ENCODE measurements at regions not wholly inside any gene's neighbourhood (a gene's known extent, or its start where the extent isn't known, plus 50 kb on each side); places are given as distances from the start of the nearest gene placed in this dataset.

- Histone ChIP-seq H3K36me3 (ENCODE audit: control insufficient read depth, insufficient read depth, low read length) (no peaks in the 10 kb centered on the region), H3K27ac (ENCODE audit: low read depth, low read length) (no peak overlapping the region), H3K9me3 (ENCODE audit: control insufficient read depth, insufficient read depth, low read length) (no peaks in the 10 kb centered on the region), H3K4me1 (ENCODE audit: control insufficient read depth, insufficient read depth, low read length) (peaks cover 6% of the 10 kb centered on the region), H3K4me3 (ENCODE audit: low read depth, low read length) (no peak overlapping the region), H3K27me3 (ENCODE audit: control insufficient read depth, insufficient read depth, low read length) (no peaks in the 10 kb centered on the region)
- WGBS (ENCODE audit: insufficient coverage), result 91% methylated on average over 1 of the region's 2 CpGs
- no peak for DNase-seq (ENCODE audit: low read depth in 4 of 6, low spot score in 6 of 6)
Measured at GRCh38 chr17:33814852-33815251, 440.2 kb upstream of the CCL2 start.

GRCh38 chr17:33816036-33816435 is 439.0 kb upstream of the CCL2 start:
- Histone ChIP-seq H3K4me1 (ENCODE audit: control insufficient read depth, insufficient read depth, low read length) (peaks cover 6% of the 10 kb centered on the region), H3K27me3 (ENCODE audit: control insufficient read depth, insufficient read depth, low read length) (no peaks in the 10 kb centered on the region), H3K9me3 (ENCODE audit: control insufficient read depth, insufficient read depth, low read length) (no peaks in the 10 kb centered on the region), H3K36me3 (ENCODE audit: control insufficient read depth, insufficient read depth, low read length) (no peaks in the 10 kb centered on the region), H3K4me3 (ENCODE audit: low read depth, low read length) (no peak overlapping the region), H3K27ac (ENCODE audit: low read depth, low read length) (no peak overlapping the region)
- DNase-seq (ENCODE audit: low read depth in 4 of 6, low spot score in 6 of 6), result peak in 1 of 6 donors; percentile 63
- WGBS (ENCODE audit: insufficient coverage), result no CpG with 5 or more reads among the region's 2 CpGs

GRCh38 chr17:33816842-33817617 is 438.1 kb upstream of the CCL2 start:
- H3K27ac ChIP-seq (ENCODE audit: low read depth, low read length), result no peak overlapping the region
- no peak overlapping the region for H3K4me3 ChIP-seq (ENCODE audit: low read depth, low read length)
- DNase-seq (ENCODE audit: low read depth in 4 of 6, low spot score in 6 of 6), result peak in 2 of 6 donors; percentile 58 to 74
- H3K27me3 ChIP-seq (ENCODE audit: control insufficient read depth, insufficient read depth, low read length), result no peaks in the 10 kb centered on the region
- H3K36me3 ChIP-seq (ENCODE audit: control insufficient read depth, insufficient read depth, low read length), result no peaks in the 10 kb centered on the region
- H3K9me3 ChIP-seq (ENCODE audit: control insufficient read depth, insufficient read depth, low read length), result no peaks in the 10 kb centered on the region
- 57% methylated on average over 9 of the region's 9 CpGs for WGBS (ENCODE audit: insufficient coverage)
- peaks cover 6% of the 10 kb centered on the region for H3K4me1 ChIP-seq (ENCODE audit: control insufficient read depth, insufficient read depth, low read length)

GRCh38 chr17:33819539-33819938 is 435.5 kb upstream of the CCL2 start:
- no peak overlapping the region for H3K4me3 ChIP-seq (ENCODE audit: low read depth, low read length)
- no peak for DNase-seq (ENCODE audit: low read depth in 4 of 6, low spot score in 6 of 6)
- H3K9me3 ChIP-seq (ENCODE audit: control insufficient read depth, insufficient read depth, low read length), result no peaks in the 10 kb centered on the region
- no peak overlapping the region for H3K27ac ChIP-seq (ENCODE audit: low read depth, low read length)
- no peaks in the 10 kb centered on the region for H3K36me3 ChIP-seq (ENCODE audit: control insufficient read depth, insufficient read depth, low read length)
- H3K4me1 ChIP-seq (ENCODE audit: control insufficient read depth, insufficient read depth, low read length), result peaks cover 6% of the 10 kb centered on the region
- H3K27me3 ChIP-seq (ENCODE audit: control insufficient read depth, insufficient read depth, low read length), result no peaks in the 10 kb centered on the region
- 85% methylated on average over 4 of the region's 4 CpGs for WGBS (ENCODE audit: insufficient coverage)

- H3K4me1 ChIP-seq (ENCODE audit: control insufficient read depth, insufficient read depth, low read length), result no peaks in the 10 kb centered on the region
- H3K27ac ChIP-seq (ENCODE audit: low read depth, low read length), result no peak overlapping the region
- no peaks in the 10 kb centered on the region for H3K27me3 ChIP-seq (ENCODE audit: control insufficient read depth, insufficient read depth, low read length)
- H3K9me3 ChIP-seq (ENCODE audit: control insufficient read depth, insufficient read depth, low read length), result no peaks in the 10 kb centered on the region
- DNase-seq (ENCODE audit: low read depth in 4 of 6, low spot score in 6 of 6), result no peak
- no peaks in the 10 kb centered on the region for H3K36me3 ChIP-seq (ENCODE audit: control insufficient read depth, insufficient read depth, low read length)
- no peak overlapping the region for H3K4me3 ChIP-seq (ENCODE audit: low read depth, low read length)
- no CpG with 5 or more reads among the region's 2 CpGs for WGBS (ENCODE audit: insufficient coverage)
Measured at GRCh38 chr17:33832262-33832661, 422.8 kb upstream of the CCL2 start.

- H3K4me3 ChIP-seq (ENCODE audit: low read depth, low read length), result no peak overlapping the region
- no peaks in the 10 kb centered on the region for H3K4me1 ChIP-seq (ENCODE audit: control insufficient read depth, insufficient read depth, low read length)
- no peaks in the 10 kb centered on the region for H3K9me3 ChIP-seq (ENCODE audit: control insufficient read depth, insufficient read depth, low read length)
- peak in 1 of 6 donors; percentile 67 for DNase-seq (ENCODE audit: low read depth in 4 of 6, low spot score in 6 of 6)
- H3K27ac ChIP-seq (ENCODE audit: low read depth, low read length), result no peak overlapping the region
- H3K36me3 ChIP-seq (ENCODE audit: control insufficient read depth, insufficient read depth, low read length), result no peaks in the 10 kb centered on the region
- H3K27me3 ChIP-seq (ENCODE audit: control insufficient read depth, insufficient read depth, low read length), result no peaks in the 10 kb centered on the region
Measured at GRCh38 chr17:33837281-33837680, 417.8 kb upstream of the CCL2 start.

- DNase-seq (ENCODE audit: low read depth in 4 of 6, low spot score in 6 of 6), result no peak
- no peak overlapping the region for H3K27ac ChIP-seq (ENCODE audit: low read depth, low read length)
Measured at GRCh38 chr17:33838281-33838680, 416.8 kb upstream of the CCL2 start.

GRCh38 chr17:33847900-33848299 is 407.2 kb upstream of the CCL2 start:
- Histone ChIP-seq H3K4me3 (ENCODE audit: low read depth, low read length) (no peak overlapping the region), H3K27ac (ENCODE audit: low read depth, low read length) (no peak overlapping the region), H3K4me1 (ENCODE audit: control insufficient read depth, insufficient read depth, low read length) (no peaks in the 10 kb centered on the region), H3K27me3 (ENCODE audit: control insufficient read depth, insufficient read depth, low read length) (no peaks in the 10 kb centered on the region), H3K36me3 (ENCODE audit: control insufficient read depth, insufficient read depth, low read length) (no peaks in the 10 kb centered on the region), H3K9me3 (ENCODE audit: control insufficient read depth, insufficient read depth, low read length) (no peaks in the 10 kb centered on the region)
- WGBS (ENCODE audit: insufficient coverage), result 21% methylated on average over 4 of the region's 4 CpGs
- DNase-seq (ENCODE audit: low read depth in 4 of 6, low spot score in 6 of 6), result peak in 2 of 6 donors; percentile 6 to 22

More at GRCh38 chr17:33838281-33838680, 416.8 kb upstream of the CCL2 start:
- no peak overlapping the region for H3K4me3 ChIP-seq (ENCODE audit: low read depth, low read length)
- WGBS (ENCODE audit: insufficient coverage), result 75% methylated on average over 1 of the region's 2 CpGs
- H3K27me3 ChIP-seq (ENCODE audit: control insufficient read depth, insufficient read depth, low read length), result no peaks in the 10 kb centered on the region
- H3K36me3 ChIP-seq (ENCODE audit: control insufficient read depth, insufficient read depth, low read length), result no peaks in the 10 kb centered on the region
- H3K4me1 ChIP-seq (ENCODE audit: control insufficient read depth, insufficient read depth, low read length), result no peaks in the 10 kb centered on the region
- no peaks in the 10 kb centered on the region for H3K9me3 ChIP-seq (ENCODE audit: control insufficient read depth, insufficient read depth, low read length)

GRCh38 chr17:33848433-33848832 is 406.7 kb upstream of the CCL2 start:
- WGBS (ENCODE audit: insufficient coverage), result no CpG with 5 or more reads among the region's 3 CpGs

GRCh38 chr17:33854596-33854995 is 400.5 kb upstream of the CCL2 start:
- 43% methylated on average over 2 of the region's 2 CpGs for WGBS (ENCODE audit: insufficient coverage)
- Histone ChIP-seq H3K4me1 (ENCODE audit: control insufficient read depth, insufficient read depth, low read length) (peaks cover 4% of the 10 kb centered on the region), H3K27ac (ENCODE audit: low read depth, low read length) (no peak overlapping the region), H3K27me3 (ENCODE audit: control insufficient read depth, insufficient read depth, low read length) (no peaks in the 10 kb centered on the region), H3K4me3 (ENCODE audit: low read depth, low read length) (no peak overlapping the region), H3K9me3 (ENCODE audit: control insufficient read depth, insufficient read depth, low read length) (no peaks in the 10 kb centered on the region), H3K36me3 (ENCODE audit: control insufficient read depth, insufficient read depth, low read length) (no peaks in the 10 kb centered on the region)
- DNase-seq (ENCODE audit: low read depth in 4 of 6, low spot score in 6 of 6), result peak in 1 of 6 donors; percentile 17

More at GRCh38 chr17:33848433-33848832, 406.7 kb upstream of the CCL2 start:
- no peak for DNase-seq (ENCODE audit: low read depth in 4 of 6, low spot score in 6 of 6)
- Histone ChIP-seq H3K36me3 (ENCODE audit: control insufficient read depth, insufficient read depth, low read length) (no peaks in the 10 kb centered on the region), H3K9me3 (ENCODE audit: control insufficient read depth, insufficient read depth, low read length) (no peaks in the 10 kb centered on the region), H3K4me1 (ENCODE audit: control insufficient read depth, insufficient read depth, low read length) (no peaks in the 10 kb centered on the region), H3K27ac (ENCODE audit: low read depth, low read length) (no peak overlapping the region), H3K4me3 (ENCODE audit: low read depth, low read length) (no peak overlapping the region), H3K27me3 (ENCODE audit: control insufficient read depth, insufficient read depth, low read length) (no peaks in the 10 kb centered on the region)
